Endothelial cell of umbilical vein (primary cell): ENCODE measurements at regions not wholly inside any gene's neighbourhood (a gene's known extent, or its start where the extent isn't known, plus 50 kb on each side); places are given as distances from the start of the nearest gene placed in this dataset.

Experiments used
- BruUV-seq: library from RNA; stranded (reverse); fragments of 400-500 nt; replicated peaks from 2 replicates; lab custom pipeline; 2021; lab: Mats Ljungman, UMichigan
- CTCF ChIA-PET: fragments of 300-600, 350-600 bp; sonication (Branson Sonifier 250); formaldehyde crosslinking; loops from one replicate; lab custom pipeline; 2021; ENCODE audit warnings: antibody characterized with exemption, inconsistent platforms; lab: Charles Lee
- POLR2A ChIA-PET: fragments of 300-600, 350-600 bp; sonication (Branson Sonifier 250); formaldehyde crosslinking; loops from one replicate; lab custom pipeline; 2021; ENCODE audit warnings: antibody characterized with exemption, inconsistent platforms; lab: Charles Lee
- DNase-seq: peaks from one replicate; pipeline ENCODE4 v3.0.0-alpha.2; 2011; ENCODE audit warnings: low read depth, low spot score
- FAIRE-seq: peaks from 2 replicates; lab custom pipeline; 2011; peaks lifted over from hg19 to GRCh38; lab: Jason Lieb, UNC
- H2AFZ ChIP-seq: 2 replicates; pipeline ENCODE4 v1.6.0; 2012; ENCODE audit warnings: low read depth, low read length, control low read depth, inconsistent platforms
- H3K27ac ChIP-seq: 2 replicates; pipeline ENCODE4 v1.5.1; 2011; ENCODE audit warnings: low read depth, mild to moderate bottlenecking, control low read depth, low read length, moderate library complexity; ENCODE audit not compliant: insufficient read depth
- H3K27me3 ChIP-seq, 2 experiments: 2 replicates each; pipeline versions ENCODE4 v1.6.0 to v1.6.1; 2011; ENCODE audit warnings: low read length in 2 of 2, mixed read lengths in 1 of 2; ENCODE audit not compliant: control insufficient read depth in 2 of 2, insufficient read depth in 2 of 2
- H3K36me3 ChIP-seq, 2 experiments: 2 replicates in 1 of 2; 3 replicates in 1 of 2; pipeline ENCODE4 v1.5.1; 2011; ENCODE audit warnings: low read length in 2 of 2, mild to moderate bottlenecking in 1 of 2, moderate library complexity in 1 of 2; ENCODE audit not compliant: control insufficient read depth in 2 of 2, insufficient read depth in 2 of 2; ENCODE audit errors: extremely low read depth in 1 of 2
- H3K4me1 ChIP-seq: 3 replicates; pipeline ENCODE4 v1.5.1; 2011; ENCODE audit warnings: mild to moderate bottlenecking, low read length; ENCODE audit not compliant: control insufficient read depth, insufficient read depth; ENCODE audit errors: extremely low read depth
- H3K4me2 ChIP-seq: 2 replicates; pipeline ENCODE4 v1.6.1; 2011; ENCODE audit warnings: low read length, control low read depth, mixed read lengths; ENCODE audit not compliant: insufficient read depth
- H3K4me3 ChIP-seq, 3 experiments: fragments of 200-600 bp in 1 of 3; sonication (generic), shearing (Covaris generic) in 1 of 3; replicated peaks in 1 of 3; 2 replicates each; pipeline ENCODE4 v1.5.1; 2011 to 2016; ENCODE audit warnings: control low read depth in 3 of 3, low read length in 3 of 3, mild to moderate bottlenecking in 2 of 3, inconsistent platforms in 1 of 3, low read depth in 1 of 3, moderate library complexity in 1 of 3; ENCODE audit not compliant: insufficient read depth in 1 of 3
- H3K79me2 ChIP-seq: 2 replicates; pipeline ENCODE4 v1.6.0; 2012; ENCODE audit warnings: low read length, inconsistent platforms; ENCODE audit not compliant: control insufficient read depth, insufficient read depth
- H3K9ac ChIP-seq: replicated peaks from 2 replicates; pipeline ENCODE3; 2011; ENCODE audit warnings: low read length, control low read depth; ENCODE audit not compliant: insufficient read depth; ENCODE audit errors: extremely low read depth
- H3K9me1 ChIP-seq: replicated peaks from 3 replicates; pipeline ENCODE4 v1.6.0; 2011; ENCODE audit warnings: mild to moderate bottlenecking, low read length; ENCODE audit not compliant: control insufficient read depth, insufficient read depth; ENCODE audit errors: extremely low read depth
- H3K9me3 ChIP-seq: replicated peaks from 2 replicates; pipeline ENCODE4 v1.5.1; 2012; ENCODE audit warnings: low read length, inconsistent platforms; ENCODE audit not compliant: control insufficient read depth, insufficient read depth
- H4K20me1 ChIP-seq: replicated peaks from 2 replicates; pipeline ENCODE3; 2011; ENCODE audit warnings: mild to moderate bottlenecking, low read length; ENCODE audit not compliant: control insufficient read depth, insufficient read depth; ENCODE audit errors: extremely low read depth
- GATA2 ChIP-seq: IDR thresholded peaks from 2 replicates; pipeline ENCODE4 v1.7.0; 2011; ENCODE audit warnings: low read depth, mild to moderate bottlenecking, moderate library complexity, mixed read lengths, low read length; ENCODE audit not compliant: insufficient read length, insufficient read depth
- MYC ChIP-seq: IDR thresholded peaks from one replicate; pipeline ENCODE4 v1.6.1; 2011; ENCODE audit warnings: mild to moderate bottlenecking, low read depth, low read length
- dilution Hi-C: fragments of 300-500 bp; cut with MboI; formaldehyde crosslinking; loops from one replicate; pipeline ENCODE4 v1.15.0; 2019; ENCODE audit warnings: low sequenced_read_pairs; ENCODE audit not compliant: extremely low pct_ligation_motif_present
- intact Hi-C: fragments of 100-400 bp; cut with micrococcal nuclease; formaldehyde crosslinking; loops from one replicate; pipeline ENCODE4 v1.10.0; 2022

DNA sequence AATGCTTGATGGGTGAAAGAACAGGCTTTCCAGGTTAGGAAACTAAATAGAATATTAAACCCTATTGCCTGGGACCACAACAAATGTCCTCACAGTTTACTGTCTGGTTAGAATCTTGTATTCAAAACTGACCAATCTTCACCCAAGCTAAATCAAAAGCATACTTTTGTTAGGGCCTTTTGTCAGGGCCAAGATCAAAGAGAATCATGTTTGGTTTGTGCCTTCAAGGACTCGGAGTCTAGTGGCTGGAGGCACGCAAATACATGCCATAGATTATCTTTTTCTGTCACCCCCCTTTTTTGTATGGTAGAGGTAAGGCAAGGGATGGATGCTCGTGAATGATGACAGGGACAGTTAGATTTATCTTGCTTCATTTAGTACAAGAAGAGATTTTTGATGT is 51.1 kb upstream of the AKAP6 start:
- Histone ChIP-seq H3K36me3 (no peaks in the 10 kb centered on the region), H3K9ac (no peak overlapping the region), H3K79me2 (no peaks in the 10 kb centered on the region), H3K4me2 (no peak overlapping the region), H4K20me1 (no peaks in the 10 kb centered on the region), H3K9me1 (no peaks in the 10 kb centered on the region), H2AFZ (no peak overlapping the region), H3K27ac (no peak overlapping the region), H3K27me3 (peaks cover 1 to 2% of the 10 kb centered on the region in 2 experiments), H3K4me3 (no peak overlapping the region), H3K9me3 (no peaks in the 10 kb centered on the region), H3K4me1 (no peaks in the 10 kb centered on the region)
- BruUV-seq, result no TSS peak
- dilution Hi-C loops (no loop called here), intact Hi-C loops (no loop called here)
- CTCF ChIA-PET, result no interaction called here
- TF ChIP-seq GATA2, result no peak
- no peak for TF ChIP-seq MYC
- DNase-seq (no peak), FAIRE-seq (no peak)
- POLR2A ChIA-PET, result no interaction called here
